HepG2 (cell line): ENCODE measurements at regions not wholly inside any gene's neighbourhood (a gene's known extent, or its start where the extent isn't known, plus 50 kb on each side); places are given as distances from the start of the nearest gene placed in this dataset.

Experiments used
- DR1 ChIP-seq: sonication (generic); formaldehyde crosslinking; IDR thresholded peaks from 2 replicates; pipeline ENCODE4 v1.8.0; 2021; ENCODE audit warnings: mild to moderate bottlenecking, missing genetic modification reagents, inconsistent platforms
- SP140L ChIP-seq: sonication (generic); formaldehyde crosslinking; IDR thresholded peaks from 2 replicates; pipeline ENCODE4 v1.4.0; 2020; ENCODE audit warnings: missing genetic modification reagents, borderline replicate concordance
- TAF1 ChIP-seq: sonication (generic); formaldehyde crosslinking; IDR thresholded peaks from 2 replicates; pipeline ENCODE4 v1.4.0; 2020; ENCODE audit warnings: missing genetic modification reagents
- ZBTB46 ChIP-seq: sonication (generic); formaldehyde crosslinking; IDR thresholded peaks from 2 replicates; pipeline ENCODE4 v1.4.0; 2020; ENCODE audit warnings: mild to moderate bottlenecking, missing genetic modification reagents, borderline replicate concordance
- TF ChIP-seq, protein P1 (sequence below): sonication (generic); formaldehyde crosslinking; IDR thresholded peaks from 2 replicates; pipeline ENCODE4 v1.9.0; 2022; ENCODE audit warnings: missing genetic modification reagents, mild to moderate bottlenecking, borderline replicate concordance

DNA sequence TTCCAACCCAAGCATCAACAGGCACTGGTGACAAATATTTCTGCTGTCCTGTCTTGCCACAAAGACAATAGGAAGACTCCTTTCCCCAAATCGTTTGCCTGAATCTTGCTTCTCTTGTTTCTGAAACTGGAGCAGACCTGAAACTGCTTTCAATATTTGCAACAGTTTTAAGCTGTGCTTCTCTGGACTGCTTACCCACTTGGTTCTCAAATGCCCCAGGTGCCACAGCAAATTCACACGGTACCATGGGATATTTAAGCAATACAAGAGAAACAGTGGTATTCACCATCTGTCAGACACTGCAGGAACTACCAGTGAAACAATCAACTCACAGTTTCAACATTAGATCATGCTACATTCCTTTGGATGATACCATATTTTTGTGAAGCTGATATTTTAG is 309.4 kb downstream of the PARP8 start:
- TF ChIP-seq TAF1 (CRISPR knock-in tag) = no peak
- TF ChIP-seq, protein P1, sequence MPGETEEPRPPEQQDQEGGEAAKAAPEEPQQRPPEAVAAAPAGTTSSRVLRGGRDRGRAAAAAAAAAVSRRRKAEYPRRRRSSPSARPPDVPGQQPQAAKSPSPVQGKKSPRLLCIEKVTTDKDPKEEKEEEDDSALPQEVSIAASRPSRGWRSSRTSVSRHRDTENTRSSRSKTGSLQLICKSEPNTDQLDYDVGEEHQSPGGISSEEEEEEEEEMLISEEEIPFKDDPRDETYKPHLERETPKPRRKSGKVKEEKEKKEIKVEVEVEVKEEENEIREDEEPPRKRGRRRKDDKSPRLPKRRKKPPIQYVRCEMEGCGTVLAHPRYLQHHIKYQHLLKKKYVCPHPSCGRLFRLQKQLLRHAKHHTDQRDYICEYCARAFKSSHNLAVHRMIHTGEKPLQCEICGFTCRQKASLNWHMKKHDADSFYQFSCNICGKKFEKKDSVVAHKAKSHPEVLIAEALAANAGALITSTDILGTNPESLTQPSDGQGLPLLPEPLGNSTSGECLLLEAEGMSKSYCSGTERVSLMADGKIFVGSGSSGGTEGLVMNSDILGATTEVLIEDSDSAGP (CRISPR knock-in tag) = no peak
- no peak for TF ChIP-seq SP140L (CRISPR knock-in tag)
- no peak for TF ChIP-seq DR1
- no peak for TF ChIP-seq ZBTB46
